PC-9 (cell line): ENCODE measurements at regions not wholly inside any gene's neighbourhood (a gene's known extent, or its start where the extent isn't known, plus 50 kb on each side); places are given as distances from the start of the nearest gene placed in this dataset.

Experiments
- BruUV-seq: library from RNA; stranded (reverse); fragments of 400-500 nt; replicated peaks from 2 replicates; lab custom pipeline; 2021; lab: Mats Ljungman, UMichigan
- CTCF ChIA-PET: fragments of 300-600 bp; sonication (Branson Sonifier 250); formaldehyde crosslinking; loops from one replicate; lab custom pipeline; 2022; ENCODE audit warnings: antibody characterized with exemption; lab: Charles Lee
- POLR2A ChIA-PET: fragments of 300-600 bp; sonication (Branson Sonifier 250); formaldehyde crosslinking; loops from one replicate; lab custom pipeline; 2022; ENCODE audit warnings: antibody characterized with exemption; ENCODE audit not compliant: unreplicated experiment; lab: Charles Lee
- DNase-seq, 2 experiments: peaks; one replicate each; pipeline versions ENCODE4 v3.0.0 to v3.0.0-alpha.2; 2015 to 2022; ENCODE audit warnings: mixed read lengths in 1 of 2
- H2AFZ ChIP-seq: fragments of 200-600 bp; sonication (generic); 2 replicates; pipeline ENCODE4 v1.8.1; 2017; ENCODE audit warnings: antibody characterized with exemption
- H3F3A ChIP-seq: fragments of 200-600 bp; sonication (generic); 2 replicates; pipeline ENCODE4 v1.8.1; 2017; ENCODE audit warnings: antibody characterized with exemption, mild to moderate bottlenecking, low read depth; ENCODE audit not compliant: insufficient read depth
- H3K27ac ChIP-seq: fragments of 200-600 bp; sonication (generic); 2 replicates; pipeline ENCODE4 v1.6.1; 2016; ENCODE audit warnings: mixed run types
- H3K27me3 ChIP-seq: fragments of 200-600 bp; sonication (generic); 2 replicates; pipeline ENCODE4 v1.6.1; 2016; ENCODE audit warnings: low read depth, mixed run types; ENCODE audit not compliant: insufficient read depth
- H3K36me3 ChIP-seq: fragments of 200-600 bp; sonication (generic); 2 replicates; pipeline ENCODE4 v1.6.1; 2016; ENCODE audit warnings: low read depth, mixed run types
- H3K4me1 ChIP-seq: fragments of 200-600 bp; sonication (generic); replicated peaks from 2 replicates; pipeline ENCODE4 v1.6.1; 2016; ENCODE audit warnings: mixed run types; ENCODE audit not compliant: insufficient read depth
- H3K4me2 ChIP-seq: fragments of 200-600 bp; sonication (generic); 2 replicates; pipeline ENCODE4 v1.6.1; 2017; ENCODE audit warnings: mixed run types
- H3K4me3 ChIP-seq: fragments of 200-600 bp; sonication (generic); 2 replicates; pipeline ENCODE4 v1.6.1; 2016; ENCODE audit warnings: mixed run types
- H3K79me2 ChIP-seq: fragments of 200-600 bp; sonication (generic); 2 replicates; pipeline ENCODE4 v1.6.1; 2017; ENCODE audit warnings: low read depth, mixed run types
- H3K9me2 ChIP-seq: fragments of 200-600 bp; sonication (generic); 2 replicates; pipeline ENCODE4 v1.8.1; 2017; ENCODE audit warnings: mild to moderate bottlenecking; ENCODE audit not compliant: insufficient read depth
- H3K9me3 ChIP-seq: fragments of 200-600 bp; sonication (generic); 2 replicates; pipeline ENCODE4 v1.8.1; 2016; ENCODE audit warnings: low read depth; ENCODE audit not compliant: insufficient read depth
- H4K20me1 ChIP-seq: fragments of 200-600 bp; sonication (generic); 2 replicates; pipeline ENCODE4 v1.8.1; 2017; ENCODE audit not compliant: insufficient read depth
- EZH2 ChIP-seq: fragments of 200-600 bp; sonication (generic); IDR thresholded peaks from 2 replicates; pipeline ENCODE4 v1.8.0; 2017; ENCODE audit warnings: antibody characterized with exemption, low read depth
- intact Hi-C: fragments of 100-400 bp; cut with micrococcal nuclease; formaldehyde crosslinking; loops from one replicate; pipeline ENCODE4 v1.10.0; 2022; ENCODE audit not compliant: unreplicated experiment
- TF ChIP-seq, protein P1 (sequence below): fragments of 200-600 bp; sonication (generic); conservative IDR thresholded peaks from 2 replicates; pipeline ENCODE4 v1.6.1; 2017; ENCODE audit warnings: mixed run types, antibody characterized with exemption, mild to moderate bottlenecking, moderate library complexity

DNA sequence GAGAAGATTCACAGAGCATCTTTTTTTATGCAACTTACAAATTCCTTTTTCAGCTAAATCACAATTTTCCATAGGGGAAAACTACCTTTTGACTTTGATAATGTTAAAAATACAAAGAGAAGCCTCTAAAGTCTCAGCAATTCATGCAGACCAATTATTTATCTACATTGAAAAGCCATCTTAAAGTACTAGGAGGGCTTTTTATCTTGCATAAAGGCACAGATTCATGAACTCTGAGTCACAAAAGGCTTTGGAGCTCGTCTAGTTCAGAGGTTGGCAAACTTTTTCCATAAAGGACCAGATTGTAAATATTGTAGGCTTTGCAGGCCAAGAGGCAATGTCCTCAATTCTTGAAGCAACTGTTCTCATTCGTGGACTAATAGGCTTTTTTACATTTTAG lies 210.4 kb upstream of the HDX start:
- Histone ChIP-seq H3K9me2 (no peaks in the 10 kb centered on the region), H3K27me3 (no peaks in the 10 kb centered on the region), H3K4me1 (no peaks in the 10 kb centered on the region), H3K4me2 (no peak overlapping the region), H3K9me3 (no peaks in the 10 kb centered on the region), H3F3A (no peaks in the 10 kb centered on the region), H3K79me2 (no peaks in the 10 kb centered on the region), H3K27ac (no peak overlapping the region), H3K36me3 (no peaks in the 10 kb centered on the region), H4K20me1 (no peaks in the 10 kb centered on the region), H3K4me3 (no peak overlapping the region), H2AFZ (no peak overlapping the region)
- TF ChIP-seq, protein P1, sequence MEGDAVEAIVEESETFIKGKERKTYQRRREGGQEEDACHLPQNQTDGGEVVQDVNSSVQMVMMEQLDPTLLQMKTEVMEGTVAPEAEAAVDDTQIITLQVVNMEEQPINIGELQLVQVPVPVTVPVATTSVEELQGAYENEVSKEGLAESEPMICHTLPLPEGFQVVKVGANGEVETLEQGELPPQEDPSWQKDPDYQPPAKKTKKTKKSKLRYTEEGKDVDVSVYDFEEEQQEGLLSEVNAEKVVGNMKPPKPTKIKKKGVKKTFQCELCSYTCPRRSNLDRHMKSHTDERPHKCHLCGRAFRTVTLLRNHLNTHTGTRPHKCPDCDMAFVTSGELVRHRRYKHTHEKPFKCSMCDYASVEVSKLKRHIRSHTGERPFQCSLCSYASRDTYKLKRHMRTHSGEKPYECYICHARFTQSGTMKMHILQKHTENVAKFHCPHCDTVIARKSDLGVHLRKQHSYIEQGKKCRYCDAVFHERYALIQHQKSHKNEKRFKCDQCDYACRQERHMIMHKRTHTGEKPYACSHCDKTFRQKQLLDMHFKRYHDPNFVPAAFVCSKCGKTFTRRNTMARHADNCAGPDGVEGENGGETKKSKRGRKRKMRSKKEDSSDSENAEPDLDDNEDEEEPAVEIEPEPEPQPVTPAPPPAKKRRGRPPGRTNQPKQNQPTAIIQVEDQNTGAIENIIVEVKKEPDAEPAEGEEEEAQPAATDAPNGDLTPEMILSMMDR = no peak
- POLR2A ChIA-PET = no interaction called here
- no peak for DNase-seq
- intact Hi-C loops = no loop called here
- CTCF ChIA-PET = no interaction called here
- no TSS peak for BruUV-seq

DNA sequence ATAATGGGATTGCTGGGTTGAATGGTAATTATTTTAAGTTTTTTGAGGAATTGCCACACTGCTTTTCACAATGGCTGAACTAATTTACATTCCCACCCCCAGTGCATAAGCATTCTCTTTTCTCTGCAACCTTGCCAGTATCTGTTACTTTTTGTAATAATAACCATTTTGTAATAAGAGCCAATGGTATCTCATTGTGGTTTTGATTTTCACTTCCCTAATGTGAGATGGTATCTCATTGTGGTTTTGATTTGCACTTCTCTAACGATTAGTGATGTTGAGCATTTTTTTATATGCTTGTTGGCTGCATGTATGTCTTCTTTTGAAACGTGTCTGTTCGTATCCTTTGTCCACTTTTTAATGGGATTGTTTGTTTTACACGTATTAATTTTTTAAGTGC lies 213.1 kb upstream of the HDX start:
- H3K36me3 ChIP-seq = no peaks in the 10 kb centered on the region
- H3K27me3 ChIP-seq = no peaks in the 10 kb centered on the region
- ChIA-PET POLR2A (no interaction called here), CTCF (no interaction called here)
- H3K4me3 ChIP-seq = no peak overlapping the region
- no peak overlapping the region for H3K4me2 ChIP-seq
- no peaks in the 10 kb centered on the region for H3K4me1 ChIP-seq
- H4K20me1 ChIP-seq = no peaks in the 10 kb centered on the region
- no peaks in the 10 kb centered on the region for H3K9me2 ChIP-seq
- no peaks in the 10 kb centered on the region for H3F3A ChIP-seq
- TF ChIP-seq EZH2 = no peak
- TF ChIP-seq, protein P1 = no peak
- H3K27ac ChIP-seq = no peak overlapping the region
- H3K79me2 ChIP-seq = no peaks in the 10 kb centered on the region
- no peak for DNase-seq
- no peak overlapping the region for H2AFZ ChIP-seq
- H3K9me3 ChIP-seq = no peaks in the 10 kb centered on the region
- intact Hi-C loops = no loop called here
- no TSS peak for BruUV-seq

DNA sequence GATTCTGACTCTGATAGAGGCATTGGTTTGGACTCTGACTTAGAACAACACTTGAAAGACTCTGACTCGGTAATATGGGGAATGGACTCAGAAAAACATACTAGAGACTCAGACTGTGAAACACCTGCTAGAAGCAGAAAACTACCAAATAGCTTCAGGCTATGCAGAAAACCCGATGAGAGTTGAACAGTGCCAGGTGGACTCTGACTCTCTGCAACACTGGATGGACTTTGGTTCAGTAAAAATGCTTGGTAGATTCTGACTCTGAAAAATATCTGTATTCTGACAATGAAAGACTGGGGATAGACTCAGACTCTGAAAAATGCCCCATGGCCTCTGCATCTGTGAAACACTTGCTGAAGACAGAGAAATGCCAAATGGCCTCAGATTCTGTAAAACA lies 215.1 kb upstream of the HDX start:
- no TSS peak for BruUV-seq
- Histone ChIP-seq H2AFZ (no peak overlapping the region), H3K27ac (no peak overlapping the region), H3K79me2 (no peaks in the 10 kb centered on the region), H3K36me3 (no peaks in the 10 kb centered on the region), H3K4me3 (no peak overlapping the region), H3K4me2 (no peak overlapping the region), H3K4me1 (no peaks in the 10 kb centered on the region), H3F3A (no peaks in the 10 kb centered on the region), H3K9me2 (no peaks in the 10 kb centered on the region), H4K20me1 (no peaks in the 10 kb centered on the region), H3K27me3 (no peaks in the 10 kb centered on the region), H3K9me3 (no peaks in the 10 kb centered on the region)
- ChIA-PET POLR2A (no interaction called here), CTCF (no interaction called here)
- DNase-seq = no peak
- intact Hi-C loops = no loop called here
- TF ChIP-seq, protein P1 = no peak
